ENCODE measurements at regions not wholly inside any gene's neighbourhood (a gene's known extent, or its start where the extent isn't known, plus 50 kb on each side); places are given as distances from the start of the nearest gene placed in this dataset.

- DNase-seq (ENCODE audit: low spot score in 2 of 2): no peak
- H3K4me1 ChIP-seq: no peaks in the 10 kb centered on the region
- no peak overlapping the region for H3K4me3 ChIP-seq
- H3K9me3 ChIP-seq: no peaks in the 10 kb centered on the region
- no peak for TF ChIP-seq POLR2A (IDR thresholded peaks at IDR 0.05)
- no peak for TF ChIP-seq CTCF (IDR thresholded peaks at IDR 0.05)
- no peak for TF ChIP-seq POLR2AphosphoS5 (IDR thresholded peaks at IDR 0.05)
- TF ChIP-seq EP300 (IDR thresholded peaks at IDR 0.05): no peak
- H3K36me3 ChIP-seq: no peaks in the 10 kb centered on the region
- H3K27ac ChIP-seq: no peak overlapping the region
- WGBS: 95% methylated on average over 1 of the region's 1 CpG
- no peaks in the 10 kb centered on the region for H3K27me3 ChIP-seq
These were observed 389.7 kb downstream of the INHBA start for GRCh38 chr7:41313171-41313570.

GRCh38 chr7:41312235-41312634 lies 390.7 kb downstream of the INHBA start:
- Histone ChIP-seq H3K36me3 (no peaks in the 10 kb centered on the region), H3K27ac (no peak overlapping the region), H3K9me3 (no peaks in the 10 kb centered on the region), H3K4me1 (no peaks in the 10 kb centered on the region), H3K27me3 (no peaks in the 10 kb centered on the region), H3K4me3 (no peak overlapping the region)
- TF ChIP-seq EP300 (IDR thresholded peaks at IDR 0.05) (no peak), CTCF (IDR thresholded peaks at IDR 0.05) (no peak), POLR2AphosphoS5 (IDR thresholded peaks at IDR 0.05) (no peak), POLR2A (IDR thresholded peaks at IDR 0.05) (no peak)
- no peak for DNase-seq (ENCODE audit: low spot score in 2 of 2)
- WGBS: 98% methylated on average over 6 of the region's 6 CpGs

- Histone ChIP-seq H3K27me3 (no peaks in the 10 kb centered on the region), H3K27ac (no peak overlapping the region), H3K9me3 (no peaks in the 10 kb centered on the region), H3K4me3 (no peak overlapping the region), H3K4me1 (no peaks in the 10 kb centered on the region), H3K36me3 (no peaks in the 10 kb centered on the region)
- DNase-seq (ENCODE audit: low spot score in 2 of 2): no peak
- TF ChIP-seq POLR2A (IDR thresholded peaks at IDR 0.05) (no peak), EP300 (IDR thresholded peaks at IDR 0.05) (no peak), CTCF (IDR thresholded peaks at IDR 0.05) (no peak), POLR2AphosphoS5 (IDR thresholded peaks at IDR 0.05) (no peak)
- 93% methylated on average over 3 of the region's 3 CpGs for WGBS
These were observed 391.6 kb downstream of the INHBA start for GRCh38 chr7:41311301-41311700.

GRCh38 chr7:41306486-41306885 lies 396.4 kb downstream of the INHBA start:
- H3K27ac ChIP-seq: no peak overlapping the region
- no peaks in the 10 kb centered on the region for H3K9me3 ChIP-seq
- no peaks in the 10 kb centered on the region for H3K36me3 ChIP-seq
- no peak for TF ChIP-seq EP300 (IDR thresholded peaks at IDR 0.05)
- no peak for TF ChIP-seq CTCF (IDR thresholded peaks at IDR 0.05)
- no peak for TF ChIP-seq POLR2AphosphoS5 (IDR thresholded peaks at IDR 0.05)
- no peak for TF ChIP-seq POLR2A (IDR thresholded peaks at IDR 0.05)
- H3K27me3 ChIP-seq: no peaks in the 10 kb centered on the region
- 44% methylated on average over 2 of the region's 2 CpGs for WGBS
- no peak overlapping the region for H3K4me3 ChIP-seq
- H3K4me1 ChIP-seq: no peaks in the 10 kb centered on the region
- no peak for DNase-seq (ENCODE audit: low spot score in 2 of 2)

GRCh38 chr7:41305001-41305400 lies 397.9 kb downstream of the INHBA start:
- Histone ChIP-seq H3K36me3 (no peaks in the 10 kb centered on the region), H3K27ac (no peak overlapping the region), H3K27me3 (no peaks in the 10 kb centered on the region), H3K4me1 (no peaks in the 10 kb centered on the region), H3K4me3 (no peak overlapping the region), H3K9me3 (no peaks in the 10 kb centered on the region)
- no peak for DNase-seq (ENCODE audit: low spot score in 2 of 2)
- 95% methylated on average over 1 of the region's 1 CpG for WGBS
- no peak for TF ChIP-seq POLR2AphosphoS5 (IDR thresholded peaks at IDR 0.05)
- TF ChIP-seq EP300 (IDR thresholded peaks at IDR 0.05): no peak
- no peak for TF ChIP-seq POLR2A (IDR thresholded peaks at IDR 0.05)
- TF ChIP-seq CTCF (IDR thresholded peaks at IDR 0.05): no peak

Data from suprapubic skin (tissue), 4 donors.